ENCODE measurements at regions not wholly inside any gene's neighbourhood (a gene's known extent, or its start where the extent isn't known, plus 50 kb on each side); places are given as distances from the start of the nearest gene placed in this dataset.
A peak's percentile ranks its signal among the peaks of the same experiment; 100 is the strongest.

GRCh38 chr5:174607205-174607604, 117.2 kb upstream of the MSX2 start:
- in situ Hi-C loops (cut with MboI; ENCODE audit: low pct_unique_long_range_greater_than_20kb, low sequenced_read_pairs) = no loop called here
- no peak for DNase-seq

- in situ Hi-C loops (cut with MboI; ENCODE audit: low pct_unique_long_range_greater_than_20kb, low sequenced_read_pairs) = no loop called here
- DNase-seq = no peak
Observed at GRCh38 chr5:174607916-174608315, 116.5 kb upstream of the MSX2 start.

- in situ Hi-C loops (cut with MboI; ENCODE audit: low pct_unique_long_range_greater_than_20kb, low sequenced_read_pairs) = no loop called here
- peak; percentile 34 for DNase-seq
Observed at GRCh38 chr5:174608631-174609097, 115.7 kb upstream of the MSX2 start.

DNA sequence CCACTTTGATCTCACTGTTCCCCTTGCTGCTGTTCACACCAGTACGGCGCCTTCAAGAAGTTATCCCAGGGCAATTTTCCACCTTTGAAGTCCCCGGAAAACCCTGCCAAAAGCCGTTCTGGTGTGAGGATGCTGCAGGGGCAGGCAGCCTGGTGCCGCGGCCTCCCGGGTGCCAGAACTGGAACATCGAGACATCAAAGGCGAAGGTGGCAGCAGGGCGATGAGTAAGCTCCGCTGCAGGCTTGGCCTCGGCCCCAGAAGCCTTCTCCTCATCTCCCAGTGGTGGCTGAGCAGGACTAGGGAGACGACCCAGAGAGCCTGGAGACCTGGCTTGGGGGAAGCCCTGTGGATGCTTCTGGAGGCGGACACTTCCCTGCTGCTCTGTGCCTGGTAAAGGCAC, 115.3 kb upstream of the MSX2 start:
- no peak for DNase-seq
- in situ Hi-C loops (cut with MboI; ENCODE audit: low pct_unique_long_range_greater_than_20kb, low sequenced_read_pairs) = no loop called here

- in situ Hi-C loops (cut with MboI; ENCODE audit: low pct_unique_long_range_greater_than_20kb, low sequenced_read_pairs) = no loop called here
- no peak for DNase-seq
Observed at GRCh38 chr5:174610968-174611367, 113.4 kb upstream of the MSX2 start.

DNA sequence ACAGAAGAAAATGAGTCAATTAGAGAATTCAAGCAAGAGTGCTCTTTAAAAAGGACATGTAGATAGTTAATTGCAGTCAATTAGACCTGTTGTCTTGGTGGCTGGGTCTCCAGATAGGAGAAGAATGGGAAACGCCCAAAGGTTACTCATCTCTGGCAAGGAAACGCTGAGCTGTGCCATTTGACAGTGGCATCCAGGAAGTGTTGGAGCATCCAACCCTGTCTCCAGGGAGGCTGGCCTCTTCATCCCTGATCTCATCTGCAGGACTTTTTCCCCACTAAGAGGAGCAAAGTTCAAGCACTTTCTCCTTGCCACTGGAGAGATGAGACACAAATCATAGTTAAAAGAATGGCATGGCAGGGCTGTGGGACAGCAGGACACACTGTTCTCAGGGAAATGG, 111.7 kb upstream of the MSX2 start:
- DNase-seq = no peak
- in situ Hi-C loops (cut with MboI; ENCODE audit: low pct_unique_long_range_greater_than_20kb, low sequenced_read_pairs) = no loop called here

GRCh38 chr5:174614500-174615135, 109.8 kb upstream of the MSX2 start:
- in situ Hi-C loops (cut with MboI; ENCODE audit: low pct_unique_long_range_greater_than_20kb, low sequenced_read_pairs) = no loop called here
- DNase-seq = no peak

DNA sequence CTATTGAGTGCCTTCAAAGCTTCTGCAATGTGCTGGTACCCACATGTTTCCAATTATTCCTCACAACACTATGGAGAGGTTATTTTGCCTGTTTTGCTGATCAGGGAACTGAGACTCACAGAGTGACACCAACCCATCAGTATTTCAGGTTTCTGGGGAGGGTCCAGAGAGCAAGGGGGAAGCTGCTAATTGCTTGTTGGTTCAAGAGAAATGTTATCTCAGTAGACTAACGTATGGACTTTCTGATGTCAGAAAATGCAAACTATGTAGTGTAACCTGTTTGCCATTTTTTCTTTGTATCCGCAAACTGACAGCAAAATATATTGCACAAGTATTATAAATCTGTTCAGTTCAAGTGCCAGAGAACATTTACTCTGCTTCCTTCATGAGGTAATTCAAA, 108.3 kb upstream of the MSX2 start:
- no peak for DNase-seq
- in situ Hi-C loops (cut with MboI; ENCODE audit: low pct_unique_long_range_greater_than_20kb, low sequenced_read_pairs) = no loop called here

GRCh38 chr5:174617285-174617684, 107.1 kb upstream of the MSX2 start:
- DNase-seq = no peak
- in situ Hi-C loops (cut with MboI; ENCODE audit: low pct_unique_long_range_greater_than_20kb, low sequenced_read_pairs) = no loop called here

DNA sequence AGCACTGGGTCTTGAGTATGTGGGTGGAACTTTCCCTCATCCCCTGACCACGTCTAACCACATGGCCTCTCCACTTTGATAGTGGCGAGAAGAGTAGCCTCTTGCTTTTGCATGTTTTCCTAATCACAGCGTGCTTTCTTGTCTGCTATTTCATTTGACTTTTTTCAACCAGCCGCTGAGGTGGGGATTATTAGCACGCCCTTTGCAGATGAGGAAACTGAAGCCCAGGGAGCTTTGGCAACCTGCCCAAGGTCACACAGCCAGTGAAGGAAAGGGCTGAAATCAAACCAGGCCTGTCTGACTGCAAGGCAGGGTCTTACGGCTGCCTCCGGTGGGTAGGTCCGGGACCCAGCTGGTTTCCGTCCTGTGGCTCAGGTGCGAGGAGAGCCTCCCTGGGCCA, 106.5 kb upstream of the MSX2 start:
- no peak for DNase-seq
- in situ Hi-C loops (cut with MboI; ENCODE audit: low pct_unique_long_range_greater_than_20kb, low sequenced_read_pairs) = no loop called here

DNA sequence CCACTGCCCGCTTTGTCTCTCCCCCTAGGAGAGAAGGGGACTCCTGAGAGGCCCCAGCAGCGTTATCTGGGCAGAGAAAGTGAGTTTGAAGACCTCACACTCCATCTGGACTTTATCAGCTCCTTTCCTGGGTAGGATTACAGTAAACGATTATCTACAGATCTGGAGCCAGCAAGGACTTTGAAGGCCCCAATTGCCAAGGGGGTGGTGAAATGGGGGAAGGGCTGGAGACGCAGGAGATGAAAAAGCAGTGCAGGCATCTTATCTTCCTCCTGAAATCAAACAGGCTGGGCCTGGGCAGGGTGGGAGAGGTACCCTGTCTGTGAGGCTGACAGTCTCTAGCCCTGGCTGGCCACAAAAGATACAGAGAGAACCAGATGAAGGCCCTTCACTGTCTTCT, 105.8 kb upstream of the MSX2 start:
- no peak for DNase-seq
- in situ Hi-C loops (cut with MboI; ENCODE audit: low pct_unique_long_range_greater_than_20kb, low sequenced_read_pairs) = no loop called here

- no peak for DNase-seq
- in situ Hi-C loops (cut with MboI; ENCODE audit: low pct_unique_long_range_greater_than_20kb, low sequenced_read_pairs) = no loop called here
Observed at GRCh38 chr5:174622067-174622466, 102.3 kb upstream of the MSX2 start.

- no peak for DNase-seq
- in situ Hi-C loops (cut with MboI; ENCODE audit: low pct_unique_long_range_greater_than_20kb, low sequenced_read_pairs) = no loop called here
Observed at GRCh38 chr5:174623018-174623417, 101.4 kb upstream of the MSX2 start.

DNA sequence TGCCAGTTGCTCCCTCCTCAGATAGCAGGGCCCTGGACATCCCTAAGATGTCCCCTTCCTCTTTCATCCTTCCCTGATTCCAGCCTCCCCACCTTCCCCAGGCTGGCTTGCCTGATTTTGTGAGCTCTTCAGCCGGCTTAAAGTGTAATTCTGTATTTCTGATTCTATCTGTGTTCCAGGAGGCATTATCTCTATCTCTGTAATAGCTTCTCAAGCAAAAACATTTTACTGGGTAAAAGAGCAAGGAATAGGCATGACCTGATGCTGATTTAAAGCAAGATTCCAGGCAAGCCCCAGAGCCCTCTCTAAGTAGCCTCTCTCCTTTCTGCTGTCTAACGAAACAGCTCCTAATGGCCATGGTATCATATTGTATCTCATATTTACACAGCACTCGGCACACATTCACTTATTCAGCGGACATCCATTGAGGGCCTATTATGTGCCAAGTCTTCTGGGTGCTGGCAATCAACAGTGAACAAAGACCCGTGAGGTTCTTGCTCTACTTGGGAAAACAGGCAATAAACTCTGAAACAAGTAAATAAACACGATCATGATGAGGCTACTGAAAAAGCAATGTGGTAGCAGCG, 100.9 kb upstream of the MSX2 start:
- no peak for DNase-seq
- in situ Hi-C loops (cut with MboI; ENCODE audit: low pct_unique_long_range_greater_than_20kb, low sequenced_read_pairs) = no loop called here

- DNase-seq = no peak
- in situ Hi-C loops (cut with MboI; ENCODE audit: low pct_unique_long_range_greater_than_20kb, low sequenced_read_pairs) = no loop called here
Observed at GRCh38 chr5:174624733-174625522, 99.5 kb upstream of the MSX2 start.

DNA sequence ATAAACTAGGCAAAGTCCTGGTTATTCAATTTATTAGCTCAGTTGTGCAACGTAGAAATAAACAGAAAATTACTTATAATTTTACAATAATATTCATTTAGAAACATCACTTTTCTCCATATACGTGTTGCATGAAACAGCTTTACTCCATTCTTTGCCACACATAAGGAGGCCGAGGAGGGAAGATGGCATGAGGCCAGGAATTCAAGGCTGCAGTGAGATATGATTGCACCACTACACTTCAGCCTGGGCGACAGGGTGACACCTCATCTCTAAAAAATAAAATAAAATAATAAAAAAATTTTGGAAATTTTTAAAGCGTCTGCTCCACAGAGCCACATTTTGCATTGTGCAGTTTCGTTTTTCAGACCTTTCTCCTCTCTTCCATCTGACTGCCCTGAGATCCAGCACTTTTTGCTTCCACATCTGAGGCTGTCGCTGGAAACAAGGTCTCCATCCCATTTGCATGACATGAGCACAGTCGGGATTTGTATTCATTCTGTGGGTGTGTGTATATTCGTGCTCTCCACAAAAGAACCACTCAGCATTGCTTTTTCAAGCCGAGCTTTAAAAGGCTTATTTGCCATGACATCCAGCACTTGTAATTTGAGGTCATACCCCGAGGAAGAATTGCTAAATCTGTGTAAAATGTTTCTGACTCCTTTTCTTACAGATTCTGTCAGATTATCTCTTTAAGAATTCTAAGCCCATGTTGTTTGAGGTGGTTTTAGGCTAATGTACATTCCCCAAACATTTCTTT, 98.6 kb upstream of the MSX2 start:
- in situ Hi-C loops (cut with MboI; ENCODE audit: low pct_unique_long_range_greater_than_20kb, low sequenced_read_pairs) = no loop called here

GRCh38 chr5:174626369-174626920, 97.9 kb upstream of the MSX2 start:
- in situ Hi-C loops (cut with MboI; ENCODE audit: low pct_unique_long_range_greater_than_20kb, low sequenced_read_pairs) = no loop called here
- DNase-seq = no peak

More for the DNA sequence above, 98.6 kb upstream of the MSX2 start:
- no peak for DNase-seq

GRCh38 chr5:174636094-174636493, 88.3 kb upstream of the MSX2 start:
- DNase-seq = no peak
- in situ Hi-C loops (cut with MboI; ENCODE audit: low pct_unique_long_range_greater_than_20kb, low sequenced_read_pairs) = no loop called here

- no peak for DNase-seq
- in situ Hi-C loops (cut with MboI; ENCODE audit: low pct_unique_long_range_greater_than_20kb, low sequenced_read_pairs) = no loop called here
Observed at GRCh38 chr5:174642816-174643405, 81.5 kb upstream of the MSX2 start.

Measured in KBM-7 (cell line).